ENCODE measurements at regions not wholly inside any gene's neighbourhood (a gene's known extent, or its start where the extent isn't known, plus 50 kb on each side); places are given as distances from the start of the nearest gene placed in this dataset.

- TF ChIP-seq ZFX (IDR thresholded peaks at IDR 0.05; ENCODE audit: borderline replicate concordance) (no peak), CTCF (IDR thresholded peaks at IDR 0.05) (peak; percentile 80)
- no peak overlapping the region for H3K27ac ChIP-seq
Observed at GRCh38 chr12:116687888-116688287, 50.0 kb downstream of the SPRING1 start.

- TF ChIP-seq ZFX (IDR thresholded peaks at IDR 0.05; ENCODE audit: borderline replicate concordance) (no peak), CTCF (IDR thresholded peaks at IDR 0.05) (no peak)
- no peak overlapping the region for H3K27ac ChIP-seq
Observed at GRCh38 chr12:116684891-116685290, 53.0 kb downstream of the SPRING1 start.

- no peak overlapping the region for H3K27ac ChIP-seq
- no peak for TF ChIP-seq CTCF (IDR thresholded peaks at IDR 0.05)
- TF ChIP-seq ZFX (IDR thresholded peaks at IDR 0.05; ENCODE audit: borderline replicate concordance) = no peak
Observed at GRCh38 chr12:116677202-116677661, 60.6 kb downstream of the SPRING1 start.

- H3K27ac ChIP-seq = no peak overlapping the region
- TF ChIP-seq CTCF (IDR thresholded peaks at IDR 0.05) (no peak), ZFX (IDR thresholded peaks at IDR 0.05; ENCODE audit: borderline replicate concordance) (no peak)
Observed at GRCh38 chr12:116675339-116676107, 62.3 kb downstream of the SPRING1 start.

- no peak overlapping the region for H3K27ac ChIP-seq
- no peak for TF ChIP-seq ZFX (IDR thresholded peaks at IDR 0.05; ENCODE audit: borderline replicate concordance)
- no peak for TF ChIP-seq CTCF (IDR thresholded peaks at IDR 0.05)
Observed at GRCh38 chr12:116674643-116675183, 63.2 kb downstream of the SPRING1 start.

- TF ChIP-seq ZFX (IDR thresholded peaks at IDR 0.05; ENCODE audit: borderline replicate concordance) = no peak
- TF ChIP-seq CTCF (IDR thresholded peaks at IDR 0.05) = peak; percentile 75
- H3K27ac ChIP-seq = no peak overlapping the region
Observed at GRCh38 chr12:116673681-116674111, 64.2 kb downstream of the SPRING1 start.

GRCh38 chr12:116672842-116673516 lies 64.9 kb downstream of the SPRING1 start:
- TF ChIP-seq CTCF (IDR thresholded peaks at IDR 0.05) = no peak
- TF ChIP-seq ZFX (IDR thresholded peaks at IDR 0.05; ENCODE audit: borderline replicate concordance) = no peak
- no peak overlapping the region for H3K27ac ChIP-seq

Data from 22Rv1 (cell line).